HG03378 (cell line): ENCODE measurements at regions not wholly inside any gene's neighbourhood (a gene's known extent, or its start where the extent isn't known, plus 50 kb on each side); places are given as distances from the start of the nearest gene placed in this dataset.

Source experiments
- ATAC-seq: cut with Tn5 transposase; IDR thresholded peaks from one replicate; pipeline ENCODE4 v1.9.1; 2021; ENCODE audit warnings: mild to moderate bottlenecking, moderate library complexity; ENCODE audit not compliant: unreplicated experiment

- ATAC-seq = no peak
Measured at GRCh38 chr11:23022854-23023253, 162.6 kb upstream of the CCDC179 start.

GRCh38 chr11:23023319-23023718, 163.0 kb upstream of the CCDC179 start:
- no peak for ATAC-seq

GRCh38 chr11:23041001-23041503, 180.8 kb upstream of the CCDC179 start:
- no peak for ATAC-seq

- no peak for ATAC-seq
Measured at GRCh38 chr11:23058656-23059055, 198.4 kb upstream of the CCDC179 start.

- ATAC-seq = no peak
Measured at GRCh38 chr11:23063276-23063675, 203.0 kb upstream of the CCDC179 start.

- peak; percentile 87 for ATAC-seq
Measured at GRCh38 chr11:23078289-23078971, 218.2 kb upstream of the CCDC179 start.

GRCh38 chr11:23079382-23079813, 219.1 kb upstream of the CCDC179 start:
- ATAC-seq = peak; percentile 81

- ATAC-seq = no peak
Measured at GRCh38 chr11:23087407-23087806, 227.1 kb upstream of the CCDC179 start.

- ATAC-seq = no peak
Measured at GRCh38 chr11:23090659-23091058, 230.4 kb upstream of the CCDC179 start.

- no peak for ATAC-seq
Measured at GRCh38 chr11:23095650-23096189, 235.4 kb upstream of the CCDC179 start.

- ATAC-seq = peak; percentile 77
Measured at GRCh38 chr11:23097891-23098290, 237.6 kb upstream of the CCDC179 start.

GRCh38 chr11:23099256-23099655, 239.0 kb upstream of the CCDC179 start:
- ATAC-seq = no peak

GRCh38 chr11:23100726-23101125, 240.5 kb upstream of the CCDC179 start:
- ATAC-seq = no peak

GRCh38 chr11:23103416-23103815, 243.1 kb upstream of the CCDC179 start:
- ATAC-seq = no peak

- no peak for ATAC-seq
Measured at GRCh38 chr11:23111527-23111926, 251.3 kb upstream of the CCDC179 start.

- ATAC-seq = no peak
Measured at GRCh38 chr11:23112390-23112789, 252.1 kb upstream of the CCDC179 start.

- peak; percentile 54 for ATAC-seq
Measured at GRCh38 chr11:23112987-23113886, 253.0 kb upstream of the CCDC179 start.

GRCh38 chr11:23113887-23114216, 253.6 kb upstream of the CCDC179 start:
- ATAC-seq = no peak

- no peak for ATAC-seq
Measured at GRCh38 chr11:23123753-23124152, 263.5 kb upstream of the CCDC179 start.

- no peak for ATAC-seq
Measured at GRCh38 chr11:23124249-23124648, 264.0 kb upstream of the CCDC179 start.

GRCh38 chr11:23124996-23125395, 264.7 kb upstream of the CCDC179 start:
- ATAC-seq = no peak

- no peak for ATAC-seq
Measured at GRCh38 chr11:23127706-23128105, 267.4 kb upstream of the CCDC179 start.
